ENCODE measurements at regions not wholly inside any gene's neighbourhood (a gene's known extent, or its start where the extent isn't known, plus 50 kb on each side); places are given as distances from the start of the nearest gene placed in this dataset.
"Not testable (repeated sequence)": the region's sequence is repeated elsewhere in the genome, so short reads cannot be mapped to it uniquely, and the experiment has no call there.

DNA sequence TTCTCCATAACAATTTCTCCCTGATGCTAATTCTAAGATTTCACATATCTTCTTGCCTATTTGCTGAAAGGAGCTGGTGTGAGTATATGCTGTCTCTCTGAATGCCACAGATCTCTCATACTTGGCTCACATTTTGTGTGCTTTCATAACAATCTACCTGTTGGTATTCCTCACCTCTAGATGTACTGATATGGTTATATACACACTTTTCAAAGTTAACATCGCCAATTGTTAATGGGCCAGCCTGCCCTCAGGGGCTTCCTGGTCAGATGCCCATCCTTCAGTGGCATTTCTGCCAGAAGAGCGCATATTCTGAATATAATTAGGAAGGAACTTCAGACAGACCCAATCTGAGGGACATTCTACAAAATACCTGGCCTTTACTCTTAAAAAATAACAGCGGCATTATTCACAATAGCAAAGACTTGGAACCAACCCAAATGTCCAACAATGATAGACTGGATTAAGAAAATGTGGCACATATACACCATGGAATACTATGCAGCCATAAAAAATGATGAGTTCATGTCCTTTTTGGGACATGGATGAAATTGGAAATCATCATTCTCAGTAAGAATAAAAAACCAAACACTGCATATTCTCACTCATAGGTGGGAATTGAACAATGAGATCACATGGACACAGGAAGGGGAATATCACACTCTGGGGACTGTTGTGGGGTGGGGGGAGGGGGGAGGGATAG is 123.9 kb upstream of the FAT1 start:
- DNase-seq: not testable (repeated sequence)

DNA sequence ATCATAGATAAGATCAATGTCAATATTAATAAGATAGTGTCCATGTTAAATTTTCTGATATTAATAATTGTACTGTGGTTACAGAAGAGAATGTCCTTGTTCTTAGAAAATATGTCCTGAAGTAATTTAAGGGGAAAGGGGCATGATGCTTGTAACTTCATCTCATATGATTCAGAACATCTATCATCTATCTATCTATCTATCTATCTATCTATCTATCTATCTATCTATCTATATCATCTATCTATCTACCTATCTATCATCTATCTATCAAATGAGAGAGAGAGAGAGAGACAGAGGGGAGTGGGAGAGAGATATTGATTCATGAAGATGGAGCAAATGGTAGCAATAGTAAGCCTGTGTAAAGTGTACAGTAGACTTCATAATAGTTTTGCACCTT is 124.8 kb upstream of the FAT1 start:
- no peak for DNase-seq

DNA sequence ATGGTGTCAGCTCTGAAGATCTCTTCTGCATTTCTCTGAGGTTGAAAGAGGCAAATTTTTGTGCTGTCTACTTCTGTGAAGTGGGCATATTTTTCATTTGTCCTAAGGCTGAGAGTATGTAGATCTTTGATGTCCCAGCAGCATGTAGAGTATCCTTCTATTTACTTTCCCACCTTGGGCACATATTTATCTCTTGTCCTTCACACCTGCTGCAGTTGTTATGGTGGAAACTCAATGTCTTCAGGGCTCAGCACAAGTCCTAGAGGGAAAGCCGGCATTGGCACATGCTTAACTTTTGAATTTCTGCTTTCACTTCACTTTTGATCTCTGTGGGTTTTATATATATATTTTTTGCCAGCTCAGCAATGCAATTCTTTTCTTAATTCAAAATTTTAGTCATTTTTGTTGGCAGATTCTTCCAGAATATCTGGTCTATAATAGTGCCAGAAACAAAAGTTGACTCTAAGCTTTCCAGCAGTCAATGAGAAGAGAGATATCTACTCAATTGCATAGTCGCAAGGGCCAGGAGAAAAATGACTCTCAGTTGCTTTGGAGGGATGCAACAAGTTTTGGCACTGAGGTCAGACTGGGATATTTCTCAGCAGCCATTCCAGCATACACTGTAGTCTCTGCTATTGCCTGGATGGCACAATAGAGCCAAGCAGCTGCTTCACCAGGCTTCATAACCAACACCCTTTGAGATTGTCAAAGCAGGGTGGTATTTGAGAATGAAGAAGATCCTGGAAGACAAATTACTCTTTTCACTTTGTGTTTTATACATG is 127.8 kb upstream of the FAT1 start:
- DNase-seq: no peak

DNA sequence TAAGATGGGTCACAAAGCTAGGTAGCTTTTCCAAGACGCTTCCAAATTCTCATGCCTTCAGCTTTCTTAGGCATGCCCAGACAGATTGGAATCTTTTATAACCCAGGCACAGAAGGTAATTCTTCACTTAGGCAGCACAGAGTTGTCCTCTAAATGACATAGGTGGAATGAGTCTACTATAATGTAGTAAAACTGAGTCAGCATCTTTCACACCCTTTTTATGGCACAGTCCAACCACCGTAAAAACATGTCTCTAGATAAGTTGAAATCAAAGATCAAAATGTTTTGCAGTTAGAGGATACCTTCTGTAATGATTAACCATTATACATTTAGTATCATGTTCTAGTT is 128.4 kb upstream of the FAT1 start:
- no peak for DNase-seq

DNA sequence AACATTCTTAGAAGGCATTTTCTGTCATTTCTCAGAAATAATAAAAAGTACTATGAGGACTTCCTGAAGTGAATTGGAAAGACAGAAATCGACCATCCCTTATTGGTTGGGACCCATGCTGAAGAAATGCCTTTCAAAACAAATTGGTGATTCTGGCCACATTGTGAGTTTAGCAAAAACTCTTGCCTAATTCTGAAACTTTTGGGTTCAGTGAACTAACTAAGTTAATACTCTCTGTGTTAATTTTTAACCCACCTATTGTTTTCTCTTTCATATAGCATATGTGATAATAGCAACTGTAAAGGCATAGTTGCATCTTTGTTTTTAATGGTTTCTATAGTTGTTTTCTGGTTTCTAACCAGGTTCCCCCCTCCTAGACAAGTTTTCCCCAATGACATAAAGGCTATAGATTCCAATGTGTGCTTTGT is 129.3 kb upstream of the FAT1 start:
- DNase-seq: no peak

DNA sequence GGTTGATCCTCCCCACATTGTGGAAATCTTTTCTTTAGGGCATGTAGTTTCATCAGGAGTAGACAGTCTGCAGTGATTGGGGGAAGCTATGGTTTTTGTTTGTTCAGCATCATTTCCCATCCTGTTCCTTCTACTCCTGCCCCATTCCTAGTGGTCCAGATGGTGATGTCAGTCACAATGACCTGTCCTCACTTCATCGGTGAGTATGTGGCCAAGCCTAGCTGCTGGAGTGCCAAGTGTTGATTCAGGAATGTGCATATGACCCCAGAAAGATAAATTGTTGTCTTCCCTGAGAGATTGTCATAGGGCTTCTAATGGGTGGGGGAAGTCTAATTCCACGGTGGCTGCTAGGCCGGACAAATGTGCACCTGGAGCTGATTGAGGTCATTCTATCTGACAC is 130.6 kb upstream of the FAT1 start:
- no peak for DNase-seq

DNA sequence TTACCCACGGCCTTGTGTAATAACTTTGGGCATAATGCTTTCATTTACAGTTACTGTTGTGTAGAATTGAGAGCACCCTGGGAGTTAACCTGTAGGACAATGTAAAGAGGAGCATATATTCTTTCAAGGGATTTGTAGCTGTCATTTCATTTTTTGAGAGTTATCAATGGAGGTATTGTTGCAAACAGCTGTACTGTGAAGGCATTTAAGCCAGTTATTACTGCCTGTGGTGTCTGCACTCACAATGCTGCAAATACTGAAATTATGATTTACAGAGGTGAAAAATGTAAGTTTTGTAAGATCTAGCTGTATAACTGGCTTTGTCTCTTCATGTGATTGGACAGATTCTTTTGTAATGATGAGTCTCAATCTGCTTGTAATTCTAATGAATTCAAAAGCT is 131.5 kb upstream of the FAT1 start:
- DNase-seq: no peak

DNA sequence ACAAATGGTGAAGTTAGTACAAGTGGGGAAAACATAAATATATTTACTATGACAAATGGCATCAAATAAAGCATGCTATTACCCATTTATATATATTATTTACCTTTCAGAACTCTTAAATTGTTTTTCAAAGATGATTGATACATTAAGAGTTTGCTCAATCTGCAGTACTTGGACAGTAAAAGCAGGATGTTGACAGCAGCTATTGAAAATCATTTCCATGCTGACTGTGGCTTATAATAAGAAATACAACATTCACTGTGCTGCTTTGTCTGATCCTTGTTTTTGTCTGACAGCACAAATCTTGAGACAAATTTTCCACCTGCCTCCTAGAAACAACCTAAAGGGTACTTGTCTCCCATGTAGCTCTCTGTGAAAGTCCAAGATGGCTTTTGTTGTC is 134.1 kb upstream of the FAT1 start:
- DNase-seq: no peak

DNA sequence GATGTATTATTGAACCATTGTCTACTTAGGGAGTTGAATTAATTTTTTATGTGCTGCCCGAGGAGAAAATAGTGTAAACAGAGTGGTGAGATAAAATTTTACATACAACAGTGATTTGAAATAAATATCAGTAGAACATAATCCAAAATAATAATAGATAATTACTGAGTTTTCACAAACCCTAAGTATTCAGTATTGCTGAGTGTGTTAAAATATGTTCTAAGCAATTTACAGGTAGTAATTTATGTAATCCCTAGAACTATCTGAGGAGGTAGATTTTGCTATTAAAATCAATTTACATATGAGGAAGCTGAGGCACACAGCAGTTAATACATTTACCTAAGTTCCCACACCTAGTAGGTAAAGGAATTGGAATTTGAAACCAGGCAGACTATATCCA is 134.7 kb upstream of the FAT1 start:
- DNase-seq: no peak

DNA sequence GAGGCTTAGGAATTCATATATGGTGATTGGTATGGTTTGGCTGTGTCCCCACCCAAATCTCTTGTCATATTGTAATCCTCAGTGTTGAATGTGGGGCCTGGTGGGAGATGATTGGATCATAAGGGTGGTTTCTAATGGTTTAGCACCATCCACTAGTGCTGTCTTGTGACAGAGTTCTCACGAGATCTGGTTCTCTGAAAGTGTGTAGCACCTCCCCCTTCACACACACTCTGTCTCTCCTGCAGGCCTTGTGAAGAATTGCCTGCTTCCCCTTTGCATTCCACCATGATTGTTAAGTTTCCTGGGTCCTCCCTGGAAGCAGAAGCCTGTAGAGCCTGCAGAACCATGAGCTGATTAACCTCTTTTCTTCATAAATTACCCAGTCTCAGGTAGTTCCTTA is 135.8 kb upstream of the FAT1 start:
- no peak for DNase-seq

DNA sequence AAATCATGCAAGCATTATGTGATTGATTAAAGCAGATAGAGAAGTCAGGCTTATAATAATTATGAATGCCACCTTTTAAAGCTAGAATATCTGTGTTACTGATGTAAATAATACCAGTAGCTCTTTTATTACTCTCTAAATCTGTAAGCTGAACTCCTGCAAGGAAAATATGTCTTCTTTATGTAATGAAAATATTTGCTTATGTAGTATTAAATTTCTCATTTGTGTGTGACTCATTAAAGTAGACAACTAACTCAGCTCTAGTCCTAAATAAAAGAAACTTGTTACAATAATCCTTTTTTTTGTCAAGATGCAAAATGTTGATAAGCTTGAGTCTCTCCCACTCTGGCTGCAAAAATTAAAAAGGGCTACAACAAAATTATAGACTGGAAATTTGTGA is 137.7 kb upstream of the FAT1 start:
- no peak for DNase-seq

DNA sequence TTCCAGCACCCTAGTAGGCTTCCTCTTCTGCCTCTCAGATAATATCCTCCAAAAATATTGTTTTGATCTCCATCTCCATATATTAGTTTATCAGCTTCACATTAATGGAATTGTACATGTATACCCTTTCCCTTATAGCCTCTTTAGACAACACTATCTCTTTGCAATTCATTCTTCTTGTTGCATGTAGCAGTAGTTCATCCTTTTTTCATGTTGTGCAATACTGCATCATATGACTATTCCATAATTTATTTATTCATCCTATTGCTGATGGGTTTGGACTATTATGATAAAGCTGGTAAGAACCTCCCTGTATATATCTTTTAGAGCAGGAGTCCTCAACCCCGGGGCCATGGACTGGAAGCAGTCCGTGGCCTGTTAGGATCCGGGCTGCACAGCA is 148.2 kb upstream of the FAT1 start:
- DNase-seq: no peak

DNA sequence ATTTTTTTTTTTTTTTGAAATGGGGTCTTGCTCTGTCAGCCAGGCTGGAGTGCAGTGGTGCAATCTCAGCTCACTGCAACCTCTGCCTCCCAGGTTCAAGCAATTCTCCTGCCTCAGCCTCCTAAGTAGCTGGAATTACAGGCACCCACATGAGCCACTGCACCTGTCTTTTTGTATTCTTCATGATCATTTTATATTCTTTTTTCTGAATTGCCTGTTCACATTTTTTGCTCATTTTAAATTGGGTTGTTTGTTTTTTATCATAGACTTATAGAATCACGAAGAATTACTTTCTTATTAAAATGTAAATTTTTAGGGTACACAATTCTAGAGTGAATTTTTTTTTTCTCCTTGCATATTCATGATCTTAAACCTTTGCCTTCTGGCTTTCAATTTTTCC is 149.4 kb upstream of the FAT1 start:
- DNase-seq: not testable (repeated sequence)

DNA sequence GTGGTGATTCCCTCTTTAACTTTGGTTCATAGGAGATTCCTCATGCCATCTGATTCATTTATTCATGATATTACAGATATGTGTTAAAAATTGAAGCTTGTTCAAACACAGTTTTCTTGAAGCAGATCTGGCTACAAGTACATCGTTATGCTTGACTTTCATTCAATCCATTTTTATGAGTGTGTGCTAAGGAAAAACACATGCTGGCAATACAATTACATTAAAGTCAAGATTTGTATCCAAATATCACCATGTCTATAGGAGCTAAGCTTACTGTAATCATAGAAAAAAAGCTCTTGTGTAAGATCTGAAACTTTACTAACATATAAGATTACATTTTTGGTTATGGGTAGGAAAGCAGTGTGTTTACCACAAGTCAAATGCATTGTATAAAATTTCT is 151.8 kb upstream of the FAT1 start:
- no peak for DNase-seq

DNA sequence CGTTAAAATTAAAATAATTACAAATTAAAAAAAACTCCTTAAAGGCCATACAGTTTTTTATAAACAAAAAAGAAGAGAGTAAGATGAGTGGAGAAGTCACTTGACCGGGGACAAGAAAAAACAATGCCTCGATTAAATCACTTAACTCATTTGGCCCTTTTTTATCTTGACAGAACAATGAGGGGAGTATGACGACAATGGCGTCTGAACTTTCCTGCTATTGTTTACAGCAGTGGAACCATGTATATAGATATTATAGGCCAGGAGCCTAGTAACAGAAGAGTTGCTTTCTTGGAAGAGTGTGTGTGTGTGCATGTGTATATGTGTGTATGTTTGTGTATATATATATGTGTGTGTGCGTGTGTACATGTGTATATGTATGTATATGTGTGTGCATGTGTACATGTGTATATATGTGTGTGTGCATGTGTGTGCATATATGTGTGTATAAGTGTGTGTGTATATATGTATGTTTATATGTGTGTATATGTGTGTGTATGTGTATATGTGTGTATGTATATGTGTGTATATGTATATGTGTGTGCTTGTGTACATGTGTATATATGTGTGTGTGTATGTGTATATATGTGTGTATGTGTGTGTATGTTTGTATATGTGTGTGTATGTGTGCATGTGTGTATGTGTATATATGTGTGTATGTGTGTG is 153.4 kb upstream of the FAT1 start:
- no peak for DNase-seq

DNA sequence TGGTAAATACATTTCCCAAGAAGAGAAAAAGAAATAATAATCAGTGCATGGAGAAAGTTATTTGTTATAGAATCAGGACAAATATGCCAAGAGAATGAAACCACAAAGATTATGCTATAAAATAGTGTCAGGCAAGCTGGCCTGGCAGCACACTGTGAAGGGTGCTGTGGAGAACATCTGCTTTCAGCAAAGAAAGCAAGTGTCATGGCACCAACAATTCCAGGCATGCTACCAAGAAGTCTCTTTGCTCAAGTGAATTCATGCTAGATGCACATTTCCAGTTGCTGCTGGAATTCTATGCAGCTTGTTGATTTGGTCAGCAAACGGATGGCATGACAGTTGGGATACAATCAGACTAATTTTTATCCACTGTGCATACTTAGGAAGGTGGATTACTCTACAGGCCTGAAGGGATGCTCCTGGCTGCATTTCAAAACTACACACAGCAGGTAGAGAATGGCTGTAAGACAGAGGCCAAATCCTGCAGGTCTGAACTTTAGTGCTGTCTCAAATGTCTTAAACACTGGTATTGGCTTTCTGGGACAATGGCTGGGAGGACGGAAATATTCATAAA is 154.6 kb upstream of the FAT1 start:
- no peak for DNase-seq

DNA sequence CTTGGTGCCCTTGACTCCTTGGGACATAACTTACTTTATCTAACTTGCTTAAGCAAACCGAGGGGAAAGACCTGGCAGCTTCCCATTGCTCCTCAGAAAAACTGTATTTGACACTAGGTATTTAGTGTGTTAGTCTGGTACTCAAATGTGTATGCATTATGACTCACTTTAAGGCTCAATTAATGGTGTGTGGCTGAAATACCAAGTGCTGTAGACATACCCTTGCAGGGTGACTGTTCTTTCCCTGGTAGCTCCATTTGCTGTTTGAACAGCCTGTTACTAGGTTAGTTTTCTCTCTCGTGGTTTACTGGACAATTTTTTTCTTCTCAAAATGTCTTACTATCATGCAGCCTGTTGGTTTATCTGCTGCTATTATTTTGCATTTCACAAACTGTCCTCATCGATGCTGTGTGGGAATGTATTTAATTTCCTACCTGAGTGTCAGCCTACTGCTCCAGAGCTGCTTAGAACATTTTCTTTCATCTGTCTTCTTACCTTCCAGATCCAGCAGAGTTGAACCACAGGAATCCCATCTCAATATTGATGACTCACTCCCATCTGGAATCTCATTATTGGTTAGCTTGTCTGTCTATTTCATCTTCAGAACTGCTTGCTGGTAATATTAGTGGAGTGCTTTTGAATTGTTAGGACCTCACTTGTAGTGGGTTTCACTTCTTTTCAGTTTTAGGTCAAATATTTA is 158.0 kb upstream of the FAT1 start:
- no peak for DNase-seq

DNA sequence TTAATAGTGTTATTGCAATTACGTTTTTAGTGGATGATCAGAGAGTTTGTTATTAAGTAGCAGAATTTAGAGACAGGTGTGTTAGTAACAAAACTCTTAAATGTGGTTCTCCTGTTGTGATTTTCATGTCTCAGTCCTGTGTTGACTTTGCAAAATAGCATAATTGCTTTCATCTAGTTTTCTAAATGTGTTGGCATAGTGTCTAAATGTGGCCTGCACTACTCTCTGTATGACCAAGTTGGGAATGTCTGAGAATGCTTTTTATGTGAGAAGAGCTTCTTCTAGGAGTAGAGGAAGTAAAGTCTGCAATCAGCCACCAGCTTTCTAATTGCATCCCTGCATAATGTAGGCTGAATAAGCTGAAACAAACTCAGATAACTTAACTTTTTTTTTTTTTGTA is 158.6 kb upstream of the FAT1 start:
- DNase-seq: no peak

DNA sequence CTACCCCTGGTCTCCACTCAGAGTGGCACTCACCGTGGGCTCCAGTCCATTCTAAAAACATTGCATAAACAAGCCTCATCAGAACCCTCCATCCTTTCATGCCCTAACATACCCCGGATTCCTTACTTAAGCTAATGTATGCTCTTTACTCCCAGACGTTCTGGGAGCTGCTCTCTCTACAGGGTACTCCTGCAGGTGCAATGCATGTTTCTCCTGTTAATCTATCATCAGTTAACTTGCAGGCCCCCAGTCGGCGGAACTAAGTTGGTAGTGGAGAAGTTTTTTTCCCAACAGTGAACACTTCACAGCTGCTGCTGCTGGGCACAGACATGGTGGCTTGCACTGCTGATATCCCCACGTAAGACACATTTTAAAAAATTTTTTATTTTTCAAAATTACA is 161.6 kb upstream of the FAT1 start:
- no peak for DNase-seq

DNA sequence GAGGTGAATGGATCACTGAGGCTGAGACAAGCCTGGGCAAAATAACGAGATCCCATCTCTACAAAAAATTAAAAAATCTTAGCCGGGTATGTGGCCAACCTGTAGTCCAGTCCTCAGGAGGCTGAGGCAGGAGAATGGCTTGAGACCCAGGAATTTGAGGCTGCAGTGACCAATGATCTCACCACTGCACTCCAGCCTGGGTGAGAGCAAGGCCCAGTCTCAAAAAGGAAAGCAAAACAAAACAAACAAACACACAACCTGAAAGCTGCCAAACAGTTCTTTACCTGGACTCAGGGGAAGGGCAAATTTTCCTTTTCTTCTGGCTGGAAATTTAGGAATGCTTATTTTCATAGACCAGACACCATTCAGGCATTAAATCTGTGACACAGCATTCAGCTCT is 163.1 kb upstream of the FAT1 start:
- DNase-seq: no peak

DNA sequence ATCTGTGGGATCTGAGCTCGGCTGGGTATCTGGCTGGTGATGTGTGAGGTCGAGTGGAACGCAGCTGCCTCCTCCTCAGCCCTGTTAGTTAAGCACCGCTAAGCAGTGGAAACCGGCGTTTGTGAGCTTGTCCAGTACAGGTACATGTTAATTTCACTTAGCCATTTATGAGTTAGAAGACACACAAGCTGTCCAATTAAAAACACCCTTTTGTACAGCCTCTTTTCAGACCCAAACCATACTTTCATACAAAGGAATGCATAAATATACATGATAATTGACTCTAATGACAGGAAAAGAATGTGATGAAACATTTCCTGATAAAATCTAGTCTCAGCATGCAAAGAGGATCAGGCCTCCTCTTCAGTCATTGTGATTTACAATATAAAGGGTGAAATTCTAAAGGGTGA is 163.6 kb upstream of the FAT1 start:
- no peak for DNase-seq

DNA sequence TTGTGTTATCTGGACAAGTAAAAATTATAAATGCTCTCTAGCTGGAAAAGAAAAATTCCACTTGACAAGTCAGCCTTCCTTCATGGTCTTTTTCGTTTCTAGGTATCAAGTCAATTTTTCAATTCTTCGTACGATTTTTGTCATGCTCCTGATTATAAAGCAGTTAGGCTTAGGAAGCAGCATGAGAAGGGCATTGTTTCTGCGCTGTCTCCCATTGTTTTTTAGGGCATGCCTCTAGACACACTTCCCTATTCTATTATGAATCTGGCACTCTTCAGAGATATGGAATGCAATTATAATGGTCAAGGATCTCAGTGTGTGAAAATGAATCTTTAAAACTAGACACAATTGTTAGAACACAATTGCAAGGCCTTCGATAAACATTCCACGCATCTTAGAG is 164.1 kb upstream of the FAT1 start:
- no peak for DNase-seq

DNA sequence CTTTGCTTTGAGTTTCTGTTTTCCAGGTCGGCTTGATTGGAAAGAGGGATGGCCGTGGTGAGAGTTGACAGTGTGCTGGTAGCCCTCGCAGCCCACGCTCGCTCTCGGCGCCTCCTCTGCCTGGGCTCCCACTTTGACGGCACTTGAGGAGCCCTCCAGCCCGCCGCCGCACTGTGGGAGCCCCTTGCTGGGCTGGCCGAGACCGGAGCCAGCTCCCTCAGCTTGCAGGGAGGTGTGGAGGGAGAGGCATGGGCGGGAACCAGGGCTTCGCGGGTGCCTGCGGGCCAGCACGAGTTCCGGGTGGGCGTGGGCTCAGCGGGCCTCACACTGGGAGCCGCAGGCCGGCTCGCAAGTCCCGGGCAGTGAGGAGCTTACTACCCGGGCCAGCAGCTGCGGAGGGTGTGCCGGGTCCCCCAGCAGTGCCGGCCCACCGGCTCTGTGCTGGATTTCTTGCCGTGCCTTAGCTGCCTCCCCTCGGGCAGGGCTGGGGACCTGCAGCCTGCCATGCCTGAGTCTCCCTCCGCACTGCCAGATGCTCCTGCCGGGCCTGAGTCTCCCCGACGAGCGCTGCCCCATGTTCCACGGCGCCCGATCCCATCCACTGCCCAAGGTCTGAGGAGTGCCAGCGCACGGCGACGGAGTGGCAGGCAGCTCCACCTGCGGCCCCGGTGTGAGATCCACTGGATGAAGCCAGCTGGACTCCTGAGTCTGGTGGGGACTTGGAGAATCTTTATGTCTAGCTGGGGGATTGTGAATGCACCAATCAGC is 166.4 kb upstream of the FAT1 start:
- no peak for DNase-seq

Measured in NCI-H1417 treated with DMSO at 0.1 percent for 48 hours (cell line).